ENCODE measurements at regions not wholly inside any gene's neighbourhood (a gene's known extent, or its start where the extent isn't known, plus 50 kb on each side); places are given as distances from the start of the nearest gene placed in this dataset.

GRCh38 chrX:80216086-80216485 is 201.5 kb downstream of the TBX22 start:
- no peak for TF ChIP-seq MAZ (IDR thresholded peaks at IDR 0.05; ENCODE audit: borderline replicate concordance, low read depth, low read length)
- TF ChIP-seq SMC3 (IDR thresholded peaks at IDR 0.05; ENCODE audit: low read depth, low read length): no peak
- no peaks in the 10 kb centered on the region for H3K9me1 ChIP-seq (ENCODE audit: insufficient read depth, low read length)

More at GRCh38 chrX:80216086-80216485, 201.5 kb downstream of the TBX22 start:
- no peak overlapping the region for H3K56ac ChIP-seq (ENCODE audit: extremely low read depth, insufficient read depth, low read length)
- ChIA-PET POLR2A (ENCODE audit: unreplicated experiment) (no interaction called here), CTCF (no interaction called here)
- no peaks in the 10 kb centered on the region for H3K36me3 ChIP-seq (ENCODE audit: control insufficient read depth, insufficient read depth, low read length)
- WGBS, 2 experiments (ENCODE audit: extremely low coverage in 2 of 2, insufficient read length in 1 of 2): no CpG with 5 or more reads among the region's 2 CpGs
- no peak overlapping the region for H3K4ac ChIP-seq (ENCODE audit: low read depth, low read length)
- dilution Hi-C loops (cut with HindIII; ENCODE audit: low sequenced_read_pairs, unreplicated experiment) (no loop called here), in situ Hi-C loops (cut with MboI; ENCODE audit: low sequenced_read_pairs) (no loop called here), intact Hi-C loops (cut with micrococcal nuclease) (no loop called here)
- H4K8ac ChIP-seq (ENCODE audit: low read depth in 2 of 2, low read length in 2 of 2): no peak overlapping the region
- H3K4me3 ChIP-seq (ENCODE audit: insufficient read depth, low read depth, low read length): no peak overlapping the region
- peaks cover 5% of the 10 kb centered on the region; the same call in 1 of the 2 replicates for H3K9me3 ChIP-seq (ENCODE audit: control insufficient read depth, insufficient read depth, low read length)
- H2BK20ac ChIP-seq (ENCODE audit: low read depth, low read length): no peak overlapping the region
- no peak overlapping the region for H2BK5ac ChIP-seq (ENCODE audit: low read depth, low read length, poor library complexity, severe bottlenecking)
- no peaks in the 10 kb centered on the region for H3K27me3 ChIP-seq (ENCODE audit: control insufficient read depth, insufficient read depth, low read length)
- BruUV-seq (replicated peaks): no TSS peak
- no peak overlapping the region for H3K27ac ChIP-seq (ENCODE audit: insufficient read depth, low read length)
- no peak overlapping the region for H2BK15ac ChIP-seq (ENCODE audit: low read depth, low read length)
- no peak overlapping the region for H4K91ac ChIP-seq (ENCODE audit: insufficient read depth, low read depth, low read length)
- H4K5ac ChIP-seq (ENCODE audit: low read depth, low read length): no peak overlapping the region
- H2AK5ac ChIP-seq (ENCODE audit: low read depth, low read length): no peak overlapping the region
- no peaks in the 10 kb centered on the region for H3K4me1 ChIP-seq (ENCODE audit: control insufficient read depth, insufficient read depth, low read length)
- no peak overlapping the region for H2AFZ ChIP-seq (replicated peaks; ENCODE audit: low read length, poor library complexity)
- H3K9ac ChIP-seq (ENCODE audit: low read depth, low read length): no peak overlapping the region
- no peak overlapping the region for H3K23ac ChIP-seq (ENCODE audit: low read depth, low read length)
- ATAC-seq (ENCODE audit: low read depth) (no peak), DNase-seq (no peak)
- H3K14ac ChIP-seq (replicated peaks; ENCODE audit: low read depth, low read length): no peak overlapping the region
- no peak overlapping the region for H3K18ac ChIP-seq (ENCODE audit: low read depth, low read length)
- no peak overlapping the region for H2AK9ac ChIP-seq (replicated peaks; ENCODE audit: low read depth, low read length, poor library complexity)
- H2BK120ac ChIP-seq (ENCODE audit: low read depth, low read length): no peak overlapping the region
- no peak overlapping the region for H3K4me2 ChIP-seq (ENCODE audit: low read depth, low read length)
- no peaks in the 10 kb centered on the region for H4K20me1 ChIP-seq (ENCODE audit: insufficient read depth, low read length)
- H3K79me1 ChIP-seq (ENCODE audit: low read depth in 1 of 2, low read length in 2 of 2): no peaks in the 10 kb centered on the region
